Hepatocyte (in vitro differentiated cells): ENCODE measurements at regions not wholly inside any gene's neighbourhood (a gene's known extent, or its start where the extent isn't known, plus 50 kb on each side); places are given as distances from the start of the nearest gene placed in this dataset.

Source experiments
- DNase-seq: peaks from one replicate; pipeline ENCODE4 v3.0.0-alpha.2; 2016; ENCODE audit warnings: low spot score
- H2AFZ ChIP-seq: fragments of 200-600 bp; sonication (generic); 2 replicates; pipeline ENCODE4 v1.6.0; 2016; ENCODE audit warnings: antibody characterized with exemption, mild to moderate bottlenecking
- H3K27ac ChIP-seq: fragments of 200-600 bp; sonication (generic); 2 replicates; pipeline ENCODE4 v1.5.1; 2016; ENCODE audit warnings: mild to moderate bottlenecking
- H3K27me3 ChIP-seq: fragments of 200-600 bp; sonication (generic); 2 replicates; pipeline ENCODE4 v1.6.1; 2016
- H3K36me3 ChIP-seq: fragments of 200-600 bp; sonication (generic); replicated peaks from 2 replicates; pipeline ENCODE4 v1.5.1; 2016; ENCODE audit warnings: low read depth; ENCODE audit not compliant: insufficient read depth
- H3K4me1 ChIP-seq: fragments of 200-600 bp; sonication (generic); 2 replicates; pipeline ENCODE4 v1.5.1; 2016; ENCODE audit warnings: mild to moderate bottlenecking, moderate library complexity; ENCODE audit not compliant: insufficient read depth
- H3K4me2 ChIP-seq: fragments of 200-600 bp; sonication (generic); 2 replicates; pipeline ENCODE4 v1.6.0; 2016
- H3K4me3 ChIP-seq: fragments of 200-600 bp; sonication (generic); 2 replicates; pipeline ENCODE4 v1.5.1; 2016; ENCODE audit warnings: mild to moderate bottlenecking
- H3K79me2 ChIP-seq: fragments of 200-600 bp; sonication (generic); 2 replicates; pipeline ENCODE4 v1.6.0; 2017; ENCODE audit warnings: mild to moderate bottlenecking
- H3K9me2 ChIP-seq: fragments of 200-600 bp; sonication (generic); replicated peaks from 2 replicates; pipeline ENCODE4 v1.6.0; 2017; ENCODE audit warnings: mild to moderate bottlenecking; ENCODE audit not compliant: insufficient read depth
- H3K9me3 ChIP-seq: fragments of 200-600 bp; sonication (generic); 2 replicates; pipeline ENCODE4 v1.5.1; 2016; ENCODE audit warnings: low read depth, mild to moderate bottlenecking
- H4K20me1 ChIP-seq: fragments of 200-600 bp; sonication (generic); 2 replicates; pipeline ENCODE4 v1.6.0; 2016; ENCODE audit warnings: mild to moderate bottlenecking; ENCODE audit not compliant: insufficient read depth, poor library complexity, severe bottlenecking
- CTCF ChIP-seq: fragments of 200-600 bp; sonication (generic); IDR thresholded peaks from 2 replicates; pipeline ENCODE4 v1.5.1; 2016; ENCODE audit warnings: antibody characterized with exemption, mild to moderate bottlenecking; ENCODE audit not compliant: poor library complexity
- EZH2 ChIP-seq: fragments of 200-600 bp; sonication (generic); IDR thresholded peaks from 2 replicates; pipeline ENCODE4 v1.6.1; 2016; ENCODE audit warnings: antibody characterized with exemption, mild to moderate bottlenecking, borderline replicate concordance
- EZH2phosphoT487 ChIP-seq: fragments of 200-600 bp; sonication (generic); IDR thresholded peaks from one replicate; pipeline ENCODE4 v1.6.1; 2018; ENCODE audit warnings: antibody characterized with exemption, mild to moderate bottlenecking, low read depth, moderate library complexity; ENCODE audit not compliant: unreplicated experiment, severe bottlenecking
- WGBS: methylation state at CpG from one replicate; pipeline ENCODE4 v1.1.6; 2016; ENCODE audit warnings: low lambda C conversion rate; ENCODE audit errors: missing lambda C conversion rate; 5-methylcytosine and 5-hydroxymethylcytosine counted together

GRCh38 chr6:105907301-105907700 lies 178.8 kb upstream of the PRDM1 start:
- H3K79me2 ChIP-seq: no peaks in the 10 kb centered on the region
- H3K9me2 ChIP-seq: no peaks in the 10 kb centered on the region
- H3K27ac ChIP-seq: no peak overlapping the region
- H4K20me1 ChIP-seq: no peaks in the 10 kb centered on the region
- no peaks in the 10 kb centered on the region for H3K4me1 ChIP-seq
- no peak overlapping the region for H3K4me2 ChIP-seq
- no peak overlapping the region for H3K4me3 ChIP-seq
- H3K9me3 ChIP-seq: no peaks in the 10 kb centered on the region
- H3K36me3 ChIP-seq: no peaks in the 10 kb centered on the region
- H3K27me3 ChIP-seq: no peaks in the 10 kb centered on the region
- 89% methylated on average over 2 of the region's 2 CpGs for WGBS
- no peak for DNase-seq
- no peak for TF ChIP-seq EZH2phosphoT487
- TF ChIP-seq EZH2: no peak
- no peak for TF ChIP-seq CTCF
- no peak overlapping the region for H2AFZ ChIP-seq

GRCh38 chr6:105902401-105903031 lies 183.6 kb upstream of the PRDM1 start:
- Histone ChIP-seq H3K9me3 (no peaks in the 10 kb centered on the region), H3K4me2 (no peak overlapping the region)

GRCh38 chr6:105901583-105901982 lies 184.6 kb upstream of the PRDM1 start:
- Histone ChIP-seq H3K4me2 (no peak overlapping the region), H3K27ac (no peak overlapping the region), H2AFZ (no peak overlapping the region), H3K9me3 (no peaks in the 10 kb centered on the region), H4K20me1 (no peaks in the 10 kb centered on the region), H3K79me2 (no peaks in the 10 kb centered on the region), H3K36me3 (no peaks in the 10 kb centered on the region), H3K27me3 (no peaks in the 10 kb centered on the region), H3K4me1 (peaks cover 6% of the 10 kb centered on the region), H3K9me2 (no peaks in the 10 kb centered on the region), H3K4me3 (no peak overlapping the region)
- no peak for TF ChIP-seq EZH2phosphoT487
- TF ChIP-seq CTCF: no peak
- no peak for TF ChIP-seq EZH2
- DNase-seq: no peak
- WGBS: 92% methylated on average over 3 of the region's 3 CpGs

More at GRCh38 chr6:105902401-105903031, 183.6 kb upstream of the PRDM1 start:
- TF ChIP-seq CTCF (no peak), EZH2phosphoT487 (no peak), EZH2 (no peak)
- H3K79me2 ChIP-seq: no peaks in the 10 kb centered on the region
- no peaks in the 10 kb centered on the region for H3K27me3 ChIP-seq
- H2AFZ ChIP-seq: no peak overlapping the region
- no peaks in the 10 kb centered on the region for H3K9me2 ChIP-seq
- H3K36me3 ChIP-seq: no peaks in the 10 kb centered on the region
- H4K20me1 ChIP-seq: no peaks in the 10 kb centered on the region
- no peaks in the 10 kb centered on the region for H3K4me1 ChIP-seq
- peak overlapping the region; percentile 11 for H3K27ac ChIP-seq
- WGBS: 61% methylated on average over 8 of the region's 8 CpGs
- no peak overlapping the region for H3K4me3 ChIP-seq
- DNase-seq: no peak
